H9 (cell line): ENCODE measurements at regions not wholly inside any gene's neighbourhood (a gene's known extent, or its start where the extent isn't known, plus 50 kb on each side); places are given as distances from the start of the nearest gene placed in this dataset.

ENCODE experiments used
- DNase-seq: peaks from one replicate; pipeline ENCODE4 v3.0.0-alpha.2; 2017
- H2AFZ ChIP-seq: one replicate; pipeline ENCODE4 v1.6.1; 2013; ENCODE audit warnings: mild to moderate bottlenecking, low read length, control low read depth, moderate library complexity
- H2AK5ac ChIP-seq: 2 replicates; pipeline ENCODE4 v1.6.1; 2013; ENCODE audit warnings: low read length, control low read depth, mixed read lengths; ENCODE audit not compliant: insufficient read length
- H2BK120ac ChIP-seq: one replicate; pipeline ENCODE4 v1.6.1; 2013; ENCODE audit warnings: low read depth, mild to moderate bottlenecking, low read length, control low read depth, inconsistent platforms; ENCODE audit not compliant: poor library complexity, severe bottlenecking
- H2BK12ac ChIP-seq: 2 replicates; pipeline ENCODE4 v1.6.1; 2013; ENCODE audit warnings: low read length, control low read depth, mixed read lengths, low read depth; ENCODE audit not compliant: insufficient read length
- H2BK15ac ChIP-seq: 2 replicates; pipeline ENCODE4 v1.6.1; 2013; ENCODE audit warnings: low read depth, low read length, control low read depth
- H2BK20ac ChIP-seq: one replicate; pipeline ENCODE4 v1.6.1; 2013; ENCODE audit warnings: low read depth, mild to moderate bottlenecking, low read length, control low read depth, inconsistent platforms; ENCODE audit not compliant: poor library complexity, severe bottlenecking
- H2BK5ac ChIP-seq: 2 replicates; pipeline ENCODE4 v1.6.1; 2013; ENCODE audit warnings: low read length, control low read depth, mixed read lengths; ENCODE audit not compliant: insufficient read length
- H3K14ac ChIP-seq: 2 replicates; pipeline ENCODE4 v1.6.1; 2013; ENCODE audit warnings: low read length, control low read depth; ENCODE audit not compliant: insufficient read depth
- H3K18ac ChIP-seq: 2 replicates; pipeline ENCODE4 v1.6.1; 2013; ENCODE audit warnings: low read depth, mild to moderate bottlenecking, mixed read lengths, low read length, control low read depth; ENCODE audit not compliant: insufficient read length
- H3K23ac ChIP-seq: 2 replicates; pipeline ENCODE4 v1.6.1; 2013; ENCODE audit warnings: low read length, control low read depth, mixed read lengths, low read depth; ENCODE audit not compliant: insufficient read length
- H3K23me2 ChIP-seq: 2 replicates; pipeline ENCODE4 v1.6.1; 2013; ENCODE audit warnings: low read depth, mild to moderate bottlenecking, mixed read lengths, low read length, control low read depth; ENCODE audit not compliant: insufficient read length, poor library complexity, severe bottlenecking
- H3K27ac ChIP-seq: 2 replicates; pipeline ENCODE4 v1.5.1; 2013; ENCODE audit warnings: low read length, control low read depth, mixed read lengths, low read depth; ENCODE audit not compliant: insufficient read length
- H3K27me3 ChIP-seq: 2 replicates; pipeline ENCODE4 v1.6.1; 2013; ENCODE audit warnings: low read length, control low read depth, inconsistent platforms; ENCODE audit not compliant: insufficient read depth
- H3K4ac ChIP-seq: 2 replicates; pipeline ENCODE4 v1.6.1; 2013; ENCODE audit warnings: low read depth, mild to moderate bottlenecking, control low read depth, inconsistent platforms, low read length, moderate library complexity
- H3K4me1 ChIP-seq: 2 replicates; pipeline ENCODE4 v1.6.1; 2013; ENCODE audit warnings: low read length, control low read depth, inconsistent platforms; ENCODE audit not compliant: insufficient read depth
- H3K4me2 ChIP-seq: 2 replicates; pipeline ENCODE4 v1.6.1; 2013; ENCODE audit warnings: low read length, control low read depth, mixed read lengths; ENCODE audit not compliant: insufficient read length, insufficient read depth
- H3K56ac ChIP-seq: 2 replicates; pipeline ENCODE4 v1.6.1; 2013; ENCODE audit warnings: low read depth, mild to moderate bottlenecking, mixed read lengths, low read length, control low read depth; ENCODE audit not compliant: insufficient read length
- H3K79me1 ChIP-seq: 2 replicates; pipeline ENCODE4 v1.6.1; 2013; ENCODE audit warnings: low read depth, mild to moderate bottlenecking, moderate library complexity, low read length, control low read depth, inconsistent platforms; ENCODE audit not compliant: insufficient read depth, poor library complexity, severe bottlenecking
- H3K79me2 ChIP-seq: 2 replicates; pipeline ENCODE4 v1.6.1; 2013; ENCODE audit warnings: low read length, control low read depth, inconsistent platforms; ENCODE audit not compliant: insufficient read depth
- H3K9ac ChIP-seq: 2 replicates; pipeline ENCODE4 v1.6.1; 2013; ENCODE audit warnings: low read length, control low read depth, mixed read lengths; ENCODE audit not compliant: insufficient read length; ENCODE audit errors: extremely low read depth
- H3K9me3 ChIP-seq: one replicate; pipeline ENCODE4 v1.6.1; 2013; ENCODE audit warnings: low read depth, low read length, inconsistent platforms; ENCODE audit not compliant: control insufficient read depth
- H3T11ph ChIP-seq: one replicate; pipeline ENCODE4 v1.6.1; 2013; ENCODE audit warnings: mild to moderate bottlenecking, low read length, control low read depth, inconsistent platforms
- H4K20me1 ChIP-seq: one replicate; pipeline ENCODE4 v1.6.1; 2013; ENCODE audit not compliant: control insufficient read depth, insufficient read length, insufficient read depth
- H4K5ac ChIP-seq: 2 replicates; pipeline ENCODE4 v1.6.1; 2013; ENCODE audit warnings: low read depth, mild to moderate bottlenecking, mixed read lengths, low read length, control low read depth; ENCODE audit not compliant: insufficient read length
- H4K8ac ChIP-seq: replicated peaks from 2 replicates; pipeline ENCODE4 v1.6.1; 2013; ENCODE audit warnings: low read length, control low read depth, mixed read lengths, low read depth; ENCODE audit not compliant: insufficient read length
- H4K91ac ChIP-seq: 2 replicates; pipeline ENCODE4 v1.6.1; 2013; ENCODE audit warnings: low read depth, mild to moderate bottlenecking, moderate library complexity, mixed read lengths, low read length, control low read depth; ENCODE audit not compliant: insufficient read length
- H3K27ac Mint-ChIP-seq, 3 experiments: 2 replicates in 2 of 3; 3 replicates in 1 of 3; pipeline ENCODE4 v1.8.0; 2020 to 2021; ENCODE audit warnings: mixed read lengths in 3 of 3, mild to moderate bottlenecking in 1 of 3, moderate library complexity in 1 of 3
- H3K27me3 Mint-ChIP-seq: 2 replicates; pipeline ENCODE4 v1.8.0; 2021; ENCODE audit warnings: low read depth, mild to moderate bottlenecking, moderate library complexity, mixed read lengths
- H3K36me3 Mint-ChIP-seq, 3 experiments: 2 replicates in 2 of 3; 3 replicates in 1 of 3; pipeline ENCODE4 v1.8.0; 2020 to 2021; ENCODE audit warnings: low read depth in 3 of 3, mixed read lengths in 3 of 3; ENCODE audit not compliant: insufficient read depth in 1 of 3
- H3K4me1 Mint-ChIP-seq, 2 experiments: 2 replicates each; pipeline ENCODE4 v1.8.0; 2020; ENCODE audit warnings: mixed read lengths in 2 of 2
- H3K4me3 Mint-ChIP-seq, 2 experiments: 2 replicates in 1 of 2; 3 replicates in 1 of 2; pipeline ENCODE4 v1.8.0; 2020 to 2021; ENCODE audit warnings: mild to moderate bottlenecking in 2 of 2, mixed read lengths in 2 of 2, moderate library complexity in 1 of 2
- H3K9me3 Mint-ChIP-seq, 2 experiments: 2 replicates in 1 of 2; 3 replicates in 1 of 2; pipeline ENCODE4 v1.8.0; 2020; ENCODE audit warnings: mild to moderate bottlenecking in 2 of 2, mixed read lengths in 2 of 2, moderate library complexity in 1 of 2
- WGBS: extraction: QIAGEN DNeasy Blood & Tissue Kit; methylation state at CpG from one replicate; pipeline ENCODE4 v1.1.7; 2013; ENCODE audit warnings: missing lambda C conversion rate, low lambda C conversion rate, mixed read lengths; ENCODE audit not compliant: insufficient read length; ENCODE audit errors: extremely low coverage; 5-methylcytosine and 5-hydroxymethylcytosine counted together
- TF ChIP-seq, protein P1 (sequence below): fragments of 200-600 bp; sonication (generic); conservative IDR thresholded peaks from 3 replicates; pipeline ENCODE4 v1.8.0; 2021; ENCODE audit warnings: antibody characterized with exemption, mild to moderate bottlenecking

DNA sequence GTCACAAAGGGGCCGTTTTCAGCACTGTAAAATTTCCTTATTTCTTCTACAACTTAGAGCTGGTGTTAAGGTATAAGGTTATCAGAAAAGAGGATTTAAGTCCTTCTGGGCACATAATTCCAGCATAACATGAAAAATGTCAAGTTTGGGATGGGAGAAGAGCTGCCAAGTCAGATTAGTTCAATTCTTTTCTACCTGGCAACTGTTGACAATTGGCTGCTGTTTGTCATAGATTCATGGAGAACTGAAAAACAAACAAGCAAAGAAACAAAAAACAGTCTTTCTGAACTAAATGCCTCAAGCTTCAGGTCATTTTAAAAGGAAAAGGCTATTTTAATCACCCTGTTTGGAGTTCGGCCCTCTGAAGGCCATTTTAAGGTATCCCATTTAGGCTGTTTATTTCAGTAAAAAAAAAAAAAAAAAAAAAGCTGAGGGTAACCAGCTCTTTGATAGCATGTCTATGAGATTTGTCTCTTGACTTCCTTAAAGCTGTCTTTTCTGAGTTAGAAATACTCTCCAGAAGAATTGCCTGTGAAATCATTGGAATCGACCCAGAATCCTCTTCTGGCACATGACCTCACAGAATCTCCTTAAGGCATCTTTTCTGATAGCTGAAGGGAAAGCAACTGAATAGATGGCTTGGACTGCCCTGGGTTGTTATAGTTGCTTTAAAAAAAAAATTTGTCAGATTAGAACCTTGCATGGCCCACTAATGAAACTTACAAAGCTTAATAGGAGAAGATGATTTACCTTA, 173.3 kb downstream of the SEMA6D start:
- H2BK12ac ChIP-seq = no peak overlapping the region
- no peak overlapping the region for H4K5ac ChIP-seq
- H3K27ac Mint-ChIP-seq = no peak overlapping the region
- WGBS = no CpG with 5 or more reads among the region's 3 CpGs
- no peaks in the 10 kb centered on the region for H3K79me2 ChIP-seq
- H4K20me1 ChIP-seq = no peaks in the 10 kb centered on the region
- H3K9me3 ChIP-seq = no peaks in the 10 kb centered on the region
- no peak overlapping the region for H3K27ac ChIP-seq
- no peak overlapping the region for H2BK15ac ChIP-seq
- TF ChIP-seq, protein P1, sequence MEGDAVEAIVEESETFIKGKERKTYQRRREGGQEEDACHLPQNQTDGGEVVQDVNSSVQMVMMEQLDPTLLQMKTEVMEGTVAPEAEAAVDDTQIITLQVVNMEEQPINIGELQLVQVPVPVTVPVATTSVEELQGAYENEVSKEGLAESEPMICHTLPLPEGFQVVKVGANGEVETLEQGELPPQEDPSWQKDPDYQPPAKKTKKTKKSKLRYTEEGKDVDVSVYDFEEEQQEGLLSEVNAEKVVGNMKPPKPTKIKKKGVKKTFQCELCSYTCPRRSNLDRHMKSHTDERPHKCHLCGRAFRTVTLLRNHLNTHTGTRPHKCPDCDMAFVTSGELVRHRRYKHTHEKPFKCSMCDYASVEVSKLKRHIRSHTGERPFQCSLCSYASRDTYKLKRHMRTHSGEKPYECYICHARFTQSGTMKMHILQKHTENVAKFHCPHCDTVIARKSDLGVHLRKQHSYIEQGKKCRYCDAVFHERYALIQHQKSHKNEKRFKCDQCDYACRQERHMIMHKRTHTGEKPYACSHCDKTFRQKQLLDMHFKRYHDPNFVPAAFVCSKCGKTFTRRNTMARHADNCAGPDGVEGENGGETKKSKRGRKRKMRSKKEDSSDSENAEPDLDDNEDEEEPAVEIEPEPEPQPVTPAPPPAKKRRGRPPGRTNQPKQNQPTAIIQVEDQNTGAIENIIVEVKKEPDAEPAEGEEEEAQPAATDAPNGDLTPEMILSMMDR = no peak
- no peaks in the 10 kb centered on the region; the same call in 1 of the 2 replicates for H3K27me3 ChIP-seq
- peaks cover 0 to 3% of the 10 kb centered on the region in 2 experiments; a peak in 2 of 5 replicates for H3K9me3 Mint-ChIP-seq
- H4K91ac ChIP-seq = no peak overlapping the region
- no peak overlapping the region for H3K18ac ChIP-seq
- no peak overlapping the region for H3K23ac ChIP-seq
- DNase-seq = no peak
- H3K27me3 Mint-ChIP-seq = peaks cover 9% of the 10 kb centered on the region
- no peak overlapping the region for H3K4me2 ChIP-seq
- no peak overlapping the region for H2AFZ ChIP-seq
- peaks cover 15 to 19% of the 10 kb centered on the region in 2 experiments for H3K4me1 Mint-ChIP-seq
- H3K4me3 Mint-ChIP-seq = no peak overlapping the region
- no peak overlapping the region for H3K56ac ChIP-seq
- no peak overlapping the region for H3K9ac ChIP-seq
- no peak overlapping the region for H2AK5ac ChIP-seq
- H3K4me1 ChIP-seq = peaks cover 4% of the 10 kb centered on the region; the same call in 1 of the 2 replicates
- no peak overlapping the region for H2BK5ac ChIP-seq
- H2BK20ac ChIP-seq = peak overlapping the region; percentile 60
- H3K79me1 ChIP-seq = no peaks in the 10 kb centered on the region
- no peak overlapping the region for H3K4ac ChIP-seq
- H3K36me3 Mint-ChIP-seq = no peaks in the 10 kb centered on the region; a peak in 1 of 7 replicates
- no peak overlapping the region for H2BK120ac ChIP-seq
- no peak overlapping the region for H3K14ac ChIP-seq
- no peak overlapping the region for H3T11ph ChIP-seq
- H3K23me2 ChIP-seq = no peaks in the 10 kb centered on the region
- no peak overlapping the region for H4K8ac ChIP-seq
